A204.1 (cell line): ENCODE measurements at regions not wholly inside any gene's neighbourhood (a gene's known extent, or its start where the extent isn't known, plus 50 kb on each side); places are given as distances from the start of the nearest gene placed in this dataset.
"Not testable (repeated sequence)": the region's sequence is repeated elsewhere in the genome, so short reads cannot be mapped to it uniquely, and the experiment has no call there.

Experiments used
- FAIRE-seq: peaks from 2 replicates; lab custom pipeline; 2012; peaks lifted over from hg19 to GRCh38; lab: Jason Lieb, UNC

GRCh38 chr4:155032521-155033229 lies 175.8 kb upstream of the NPY2R start:
- no peak for FAIRE-seq

DNA sequence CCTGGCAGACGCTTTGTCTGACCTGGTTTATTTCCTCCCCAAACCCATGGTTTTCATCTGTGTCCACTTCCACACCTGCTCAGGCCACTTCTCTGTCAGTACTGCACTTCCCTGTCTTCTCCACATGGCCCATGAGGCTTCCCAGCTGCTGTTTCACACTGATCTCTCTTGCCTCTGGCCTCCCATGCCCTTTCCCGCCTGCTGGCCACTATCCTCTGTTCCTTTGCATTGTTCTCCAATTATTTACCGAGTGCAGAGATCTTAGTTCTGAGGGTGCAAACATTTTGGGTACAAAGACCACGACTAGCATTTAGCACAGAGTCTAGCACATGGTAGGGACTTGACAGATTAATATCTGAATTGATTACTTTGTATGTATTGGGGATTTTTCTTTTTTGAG lies 174.8 kb upstream of the NPY2R start:
- FAIRE-seq, result no peak

- no peak for FAIRE-seq
Measured at GRCh38 chr4:155037031-155037430, 171.4 kb upstream of the NPY2R start.

- no peak for FAIRE-seq
Measured at GRCh38 chr4:155038459-155038858, 170.0 kb upstream of the NPY2R start.

- FAIRE-seq, result no peak
Measured at GRCh38 chr4:155039162-155039561, 169.3 kb upstream of the NPY2R start.

GRCh38 chr4:155040031-155040430 lies 168.4 kb upstream of the NPY2R start:
- FAIRE-seq, result no peak

GRCh38 chr4:155042014-155042413 lies 166.4 kb upstream of the NPY2R start:
- FAIRE-seq, result no peak

DNA sequence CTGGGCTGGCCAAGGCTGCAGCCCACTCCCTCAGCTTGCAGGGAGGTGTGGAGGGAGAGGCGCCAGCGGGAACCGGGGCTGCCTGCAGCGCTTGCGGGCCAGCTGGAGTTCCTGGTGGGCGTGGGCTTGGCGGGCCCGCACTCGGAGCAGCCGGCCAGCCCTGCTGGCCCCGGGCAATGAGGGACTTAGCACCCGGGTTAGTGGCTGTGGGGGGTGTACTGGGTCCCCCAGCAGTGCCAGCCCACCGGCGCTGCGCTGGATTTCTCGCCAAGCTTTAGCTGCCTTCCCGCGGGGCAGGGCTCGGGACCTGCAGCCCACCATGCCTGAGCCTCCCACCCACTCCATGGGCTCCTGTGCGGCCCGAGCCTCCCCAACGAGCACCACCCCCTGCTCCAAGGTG lies 164.2 kb upstream of the NPY2R start:
- FAIRE-seq, result not testable (repeated sequence)

DNA sequence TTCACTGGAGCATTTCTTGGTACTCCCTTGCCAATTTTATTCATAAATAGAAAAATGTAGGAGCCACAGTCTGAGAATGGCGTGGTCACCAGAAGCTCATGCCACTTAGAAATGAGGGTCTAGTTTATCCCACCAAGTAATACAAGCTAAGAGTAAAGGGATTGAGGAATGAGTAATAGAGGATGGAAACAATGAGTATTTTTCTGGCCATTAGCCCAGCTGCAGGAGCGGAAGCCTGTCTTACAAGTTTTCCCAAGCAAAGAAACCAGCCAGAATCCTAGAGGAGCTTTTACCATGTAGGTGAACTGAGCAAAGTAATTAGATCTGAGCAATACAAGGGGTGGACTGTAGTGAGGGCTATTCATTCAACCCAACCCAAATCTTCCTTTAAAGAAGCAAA lies 160.7 kb upstream of the NPY2R start:
- FAIRE-seq, result no peak

GRCh38 chr4:155054042-155054441 lies 154.4 kb upstream of the NPY2R start:
- not testable (repeated sequence) for FAIRE-seq

GRCh38 chr4:155060419-155060818 lies 148.0 kb upstream of the NPY2R start:
- FAIRE-seq, result no peak

DNA sequence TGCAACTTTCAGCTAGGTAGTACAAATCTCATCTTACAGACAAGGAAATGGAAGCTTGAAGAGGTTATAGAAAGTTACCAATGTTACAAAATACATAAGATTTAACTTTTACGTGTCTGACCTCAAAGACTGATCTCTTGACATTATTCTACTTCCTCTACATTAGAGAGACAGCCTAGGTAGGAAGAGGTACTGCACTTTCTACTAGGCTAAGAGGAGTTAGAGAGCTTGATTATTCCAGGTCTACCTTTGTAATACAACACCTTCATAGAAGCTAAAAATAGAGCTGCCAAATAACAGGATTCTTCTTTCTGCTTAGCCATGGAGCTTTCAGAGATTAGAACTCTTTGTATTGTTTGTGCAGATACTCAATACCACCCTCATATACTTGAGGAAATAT lies 147.6 kb upstream of the NPY2R start:
- FAIRE-seq, result no peak

GRCh38 chr4:155062948-155063347 lies 145.5 kb upstream of the NPY2R start:
- FAIRE-seq, result no peak

DNA sequence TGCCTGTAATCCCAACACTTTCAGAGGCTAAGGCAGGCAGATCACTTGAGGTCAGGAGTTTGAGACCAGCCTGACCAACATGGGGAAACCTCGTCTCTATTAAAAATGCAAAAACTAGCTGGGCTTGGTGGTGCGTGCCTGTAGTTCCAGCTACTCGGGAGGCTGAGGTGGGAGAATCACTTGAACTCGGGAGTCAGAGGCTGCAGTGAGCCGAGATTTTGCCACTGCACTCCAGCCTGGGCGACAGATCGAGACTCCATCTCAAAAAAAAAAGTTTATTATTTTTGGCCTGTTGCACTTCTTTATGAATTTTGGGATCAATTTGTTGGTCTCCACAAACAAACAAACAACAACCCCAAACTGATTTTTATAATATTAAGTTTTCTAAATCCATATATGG lies 143.5 kb upstream of the NPY2R start:
- FAIRE-seq, result not testable (repeated sequence)

GRCh38 chr4:155066871-155067270 lies 141.6 kb upstream of the NPY2R start:
- no peak for FAIRE-seq

DNA sequence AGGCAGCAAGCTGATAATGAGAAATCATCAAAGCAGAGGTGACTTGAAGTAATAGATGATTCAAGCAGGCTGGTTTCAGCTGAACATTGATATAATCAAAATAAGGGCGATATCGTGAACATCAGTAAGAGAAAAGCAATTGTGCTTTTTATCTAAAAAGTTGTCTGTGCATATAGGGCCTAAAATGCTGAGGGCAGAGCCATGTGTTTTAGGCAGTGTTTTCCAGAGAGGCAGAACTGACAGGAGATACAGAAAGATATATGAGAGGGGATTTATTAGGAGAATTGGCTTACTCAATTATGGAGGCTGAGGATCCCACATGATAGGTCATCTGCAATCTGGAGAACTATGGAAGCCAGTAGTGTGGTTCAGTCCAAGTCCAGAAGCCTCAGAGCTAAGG lies 136.5 kb upstream of the NPY2R start:
- no peak for FAIRE-seq

- FAIRE-seq, result no peak
Measured at GRCh38 chr4:155072417-155072816, 136.0 kb upstream of the NPY2R start.

- no peak for FAIRE-seq
Measured at GRCh38 chr4:155073852-155074251, 134.6 kb upstream of the NPY2R start.

DNA sequence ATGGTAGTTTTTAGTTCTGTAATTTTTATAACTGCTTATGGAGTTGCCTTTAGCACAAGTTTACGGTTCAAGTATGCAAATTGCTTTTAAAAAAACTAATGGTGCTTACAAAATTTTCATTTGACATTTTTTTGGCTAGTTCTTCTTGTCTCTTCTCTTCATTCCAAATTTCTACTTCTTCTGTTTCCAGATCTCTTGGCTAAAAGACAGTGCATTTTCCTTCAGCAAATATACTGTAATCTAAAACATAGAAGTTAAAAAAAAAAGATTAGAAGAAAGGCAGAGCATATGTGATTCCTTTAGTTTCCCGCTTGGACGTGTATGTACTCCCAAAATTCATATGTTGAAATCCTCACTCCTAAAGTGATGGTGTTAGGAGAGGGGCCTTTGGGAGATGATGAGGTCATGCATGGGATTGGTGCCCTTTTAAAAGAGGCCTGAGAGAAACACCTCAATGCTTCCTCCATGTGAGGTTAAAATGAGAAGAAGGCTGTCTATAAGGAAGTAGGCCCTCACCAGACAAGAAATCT lies 132.1 kb upstream of the NPY2R start:
- FAIRE-seq, result no peak

GRCh38 chr4:155077452-155078229 lies 130.8 kb upstream of the NPY2R start:
- FAIRE-seq, result no peak

DNA sequence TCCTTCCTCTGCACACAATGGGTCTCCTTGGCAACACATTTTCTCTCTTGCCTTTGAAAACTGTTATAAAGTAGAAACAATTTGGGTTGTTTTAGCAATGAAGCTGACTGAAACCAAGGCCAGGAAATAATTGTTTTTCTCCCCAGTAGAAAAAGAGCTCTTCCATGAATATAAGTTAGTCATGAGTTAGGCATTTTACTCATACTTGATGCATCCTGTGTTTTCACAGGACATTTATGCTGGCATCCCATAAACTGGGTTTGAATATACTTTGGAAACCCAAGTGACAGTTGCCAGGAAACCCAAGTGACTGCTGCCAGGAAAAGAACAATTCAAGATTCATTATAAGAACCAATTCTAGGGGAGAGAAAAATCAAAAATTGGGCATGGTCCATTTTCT lies 128.6 kb upstream of the NPY2R start:
- FAIRE-seq, result no peak

GRCh38 chr4:155081222-155081621 lies 127.2 kb upstream of the NPY2R start:
- FAIRE-seq, result no peak

- no peak for FAIRE-seq
Measured at GRCh38 chr4:155085843-155086530, 122.4 kb upstream of the NPY2R start.
